Mucosa of stomach (tissue), 1 donor: ENCODE measurements at regions not wholly inside any gene's neighbourhood (a gene's known extent, or its start where the extent isn't known, plus 50 kb on each side); places are given as distances from the start of the nearest gene placed in this dataset.
"Not testable (repeated sequence)": the region's sequence is repeated elsewhere in the genome, so short reads cannot be mapped to it uniquely, and the experiment has no call there.

Experiments
- H3K27me3 ChIP-seq: one replicate; pipeline ENCODE4 v1.7.0; 2013; ENCODE audit warnings: mild to moderate bottlenecking, low read length; ENCODE audit not compliant: control insufficient read depth, insufficient read depth
- H3K36me3 ChIP-seq: one replicate; pipeline ENCODE4 v1.7.0; 2013; ENCODE audit warnings: low read length; ENCODE audit not compliant: control insufficient read depth, insufficient read depth
- H3K4me1 ChIP-seq: one replicate; pipeline ENCODE4 v1.7.0; 2013; ENCODE audit warnings: mild to moderate bottlenecking, low read length; ENCODE audit not compliant: control insufficient read depth, insufficient read depth
- H3K4me3 ChIP-seq: one replicate; pipeline ENCODE4 v1.7.0; 2013; ENCODE audit warnings: low read length
- H3K9ac ChIP-seq: one replicate; pipeline ENCODE4 v1.7.0; 2013; ENCODE audit warnings: mild to moderate bottlenecking, low read length, moderate library complexity
- H3K9me3 ChIP-seq: one replicate; pipeline ENCODE4 v1.7.0; 2013; ENCODE audit warnings: mild to moderate bottlenecking, low read length, moderate library complexity; ENCODE audit not compliant: control insufficient read depth
- donor health status: Pancreatic carcinoma.

DNA sequence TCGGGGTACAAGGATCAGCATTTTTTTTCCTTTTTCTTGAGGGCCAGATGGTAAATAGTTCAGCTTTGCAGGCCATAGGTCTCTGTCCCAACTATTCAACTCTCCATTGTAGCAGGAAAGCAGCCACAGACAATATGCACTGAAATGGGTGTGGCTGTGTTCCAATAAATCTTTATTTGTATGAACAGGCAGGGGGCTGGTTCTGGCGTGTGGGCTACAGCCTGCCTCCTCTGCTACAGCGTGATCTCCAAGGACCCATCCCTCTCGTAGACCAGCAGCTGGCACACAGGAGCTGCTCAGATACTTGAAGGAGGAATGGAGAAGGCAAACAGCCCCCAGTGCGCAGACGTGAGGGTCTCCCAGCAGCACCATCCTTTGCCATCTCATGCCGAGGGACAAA is 91.8 kb upstream of the FRG2C start:
- H3K27me3 ChIP-seq, H3K36me3 ChIP-seq, H3K4me3 ChIP-seq, H3K9me3 ChIP-seq, H3K4me1 ChIP-seq, H3K9ac ChIP-seq: not testable (repeated sequence)

DNA sequence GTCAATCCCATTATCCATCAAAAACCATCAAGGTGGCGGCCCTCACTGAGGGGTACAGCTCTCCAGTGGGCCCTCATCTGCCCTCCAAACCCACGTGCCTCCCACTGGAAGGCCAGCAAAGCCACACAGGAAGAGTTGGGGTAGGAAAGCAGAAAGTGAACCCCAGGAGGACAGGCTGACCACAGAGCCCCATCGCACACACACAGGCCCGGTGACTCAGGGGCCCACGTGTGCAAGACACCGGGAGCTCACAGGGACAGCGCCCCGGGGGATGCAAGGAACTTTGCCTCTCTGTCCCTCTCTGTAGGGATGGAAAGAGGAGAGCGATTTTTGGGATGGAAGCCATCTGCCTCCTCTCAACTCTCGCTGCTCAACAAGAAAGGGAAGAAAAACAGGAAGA is 85.0 kb upstream of the FRG2C start:
- H3K27me3 ChIP-seq = peaks cover 16% of the 10 kb centered on the region
- not testable (repeated sequence) for H3K36me3 ChIP-seq, H3K4me3 ChIP-seq, H3K9me3 ChIP-seq, H3K4me1 ChIP-seq, H3K9ac ChIP-seq

DNA sequence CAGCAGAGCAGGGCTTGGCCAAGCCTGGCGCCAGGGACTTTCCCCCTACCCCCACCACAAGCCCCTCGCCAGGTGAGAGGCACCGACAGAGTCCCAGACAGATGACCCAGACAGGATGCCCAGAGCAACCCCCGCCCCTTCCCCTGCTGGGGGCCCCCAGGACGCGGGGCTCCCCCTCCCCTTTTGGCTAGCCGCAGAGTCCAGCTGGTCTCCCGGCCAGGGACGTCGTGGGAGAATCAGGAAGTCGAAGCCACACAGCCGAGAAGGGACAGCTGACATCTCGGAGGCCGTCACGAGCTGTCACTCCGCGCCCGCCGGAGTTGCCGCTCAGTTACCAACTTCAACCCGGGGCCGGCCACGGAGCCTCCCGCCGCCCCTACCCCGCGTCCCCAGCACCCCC is 84.6 kb upstream of the FRG2C start:
- H3K9me3 ChIP-seq, H3K4me1 ChIP-seq, H3K9ac ChIP-seq, H3K36me3 ChIP-seq, H3K4me3 ChIP-seq: not testable (repeated sequence)
- H3K27me3 ChIP-seq = peaks cover 16% of the 10 kb centered on the region

DNA sequence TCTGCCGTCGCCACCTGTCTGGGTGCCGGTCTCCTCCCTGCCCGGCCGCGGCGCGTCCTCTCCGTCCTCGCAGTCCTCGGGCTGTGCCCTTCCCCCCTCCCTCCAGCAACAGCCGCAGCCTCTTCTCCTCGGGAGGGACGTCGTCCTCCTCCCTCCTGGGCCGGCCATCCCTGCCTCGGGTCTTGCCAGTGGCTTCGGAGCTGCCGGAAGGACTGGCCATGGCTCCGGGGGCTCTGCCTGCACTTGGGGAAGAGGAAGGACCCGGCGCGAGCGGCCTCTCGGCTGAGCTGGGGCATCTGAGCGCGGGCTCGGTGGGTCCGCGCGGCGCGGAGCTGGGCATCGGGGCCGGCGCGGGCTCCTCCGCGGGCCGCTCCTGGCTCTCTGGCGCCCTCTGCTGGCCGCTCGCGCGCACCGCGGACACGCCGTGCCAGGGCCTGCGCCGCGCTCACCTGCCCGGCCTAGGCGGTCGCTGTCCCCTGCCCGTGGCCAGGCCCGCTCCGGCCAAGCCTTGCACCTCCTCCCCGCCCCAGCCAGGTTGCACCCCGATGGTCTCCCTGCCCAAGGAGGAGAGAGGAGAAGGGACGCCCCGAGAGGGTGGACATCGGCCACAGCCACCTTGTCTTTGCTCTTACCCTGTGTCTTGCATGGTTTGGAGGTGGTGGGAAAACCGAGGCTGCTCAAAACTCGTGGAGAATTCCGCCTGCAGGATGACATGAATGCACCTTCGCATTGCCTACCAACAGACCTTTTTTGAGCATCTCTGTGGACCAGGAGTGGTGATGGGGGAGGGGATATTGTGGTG is 83.9 kb upstream of the FRG2C start:
- not testable (repeated sequence) for H3K9ac ChIP-seq, H3K4me3 ChIP-seq, H3K4me1 ChIP-seq, H3K9me3 ChIP-seq, H3K36me3 ChIP-seq
- peaks cover 16% of the 10 kb centered on the region for H3K27me3 ChIP-seq

DNA sequence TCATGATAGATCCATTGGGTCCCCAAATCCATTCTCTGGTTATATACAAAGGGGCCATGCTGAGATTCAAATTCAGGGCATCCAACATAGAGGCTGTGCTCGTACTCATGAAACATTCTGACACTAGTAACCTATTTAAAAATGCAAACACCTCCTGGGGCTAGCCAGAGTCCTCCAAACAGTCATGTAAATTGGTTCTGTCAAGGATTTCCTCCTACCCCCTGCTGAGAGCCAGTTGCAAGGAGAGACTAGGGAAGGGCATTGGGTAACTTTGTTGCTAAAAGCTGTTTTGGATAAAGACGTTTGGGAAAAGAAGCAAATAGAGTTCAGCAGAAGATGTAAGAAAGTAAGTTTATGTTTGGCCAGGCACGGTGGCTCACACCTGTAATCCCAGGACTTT is 81.6 kb upstream of the FRG2C start:
- H3K27me3 ChIP-seq = peaks cover 16% of the 10 kb centered on the region
- H3K4me3 ChIP-seq = not testable (repeated sequence)

DNA sequence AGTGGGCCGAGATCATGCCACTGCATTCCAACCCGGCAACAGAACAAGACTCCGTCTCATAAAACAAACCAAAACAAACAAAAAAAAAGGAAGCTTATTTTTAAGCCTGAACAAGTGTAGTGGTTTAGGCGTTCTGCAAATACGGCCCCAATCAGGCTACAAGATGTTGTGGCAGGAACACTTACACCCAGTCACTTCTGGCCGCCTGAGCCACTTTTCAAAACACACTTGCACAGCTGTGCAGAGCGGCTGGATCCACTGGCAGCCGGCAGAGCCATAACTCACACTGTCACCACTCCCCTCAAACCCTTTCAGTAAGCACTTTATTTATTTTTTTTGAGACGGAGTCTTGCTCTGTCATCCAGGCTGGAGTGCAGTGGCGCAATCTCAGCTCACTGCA is 81.0 kb upstream of the FRG2C start:
- H3K9ac ChIP-seq, H3K36me3 ChIP-seq, H3K4me3 ChIP-seq, H3K9me3 ChIP-seq, H3K4me1 ChIP-seq: not testable (repeated sequence)
- peaks cover 16% of the 10 kb centered on the region for H3K27me3 ChIP-seq

More for the DNA sequence above, 81.6 kb upstream of the FRG2C start:
- not testable (repeated sequence) for H3K9me3 ChIP-seq, H3K36me3 ChIP-seq, H3K9ac ChIP-seq, H3K4me1 ChIP-seq

DNA sequence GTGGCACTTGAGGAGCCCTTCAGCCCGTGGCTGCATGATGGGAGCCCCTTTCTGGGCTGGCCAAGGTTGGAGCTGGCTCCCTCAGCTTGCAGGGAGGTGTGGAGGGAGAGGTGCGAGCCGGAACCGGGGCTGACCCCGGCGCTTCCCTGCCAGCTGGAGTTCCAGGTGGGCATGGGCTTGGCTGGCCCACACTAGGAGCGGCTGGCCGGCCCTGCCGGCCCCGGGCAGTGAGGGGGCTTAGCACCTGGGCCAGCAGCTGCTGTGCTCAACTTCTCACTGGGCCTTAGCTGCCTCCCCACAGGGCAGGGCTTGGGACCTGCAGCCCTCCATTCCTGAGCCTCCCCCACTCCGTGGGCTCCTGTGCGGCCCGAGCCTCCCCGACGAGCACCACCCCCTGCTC is 76.4 kb upstream of the FRG2C start:
- H3K4me3 ChIP-seq, H3K27me3 ChIP-seq, H3K4me1 ChIP-seq, H3K9me3 ChIP-seq, H3K9ac ChIP-seq, H3K36me3 ChIP-seq: not testable (repeated sequence)

DNA sequence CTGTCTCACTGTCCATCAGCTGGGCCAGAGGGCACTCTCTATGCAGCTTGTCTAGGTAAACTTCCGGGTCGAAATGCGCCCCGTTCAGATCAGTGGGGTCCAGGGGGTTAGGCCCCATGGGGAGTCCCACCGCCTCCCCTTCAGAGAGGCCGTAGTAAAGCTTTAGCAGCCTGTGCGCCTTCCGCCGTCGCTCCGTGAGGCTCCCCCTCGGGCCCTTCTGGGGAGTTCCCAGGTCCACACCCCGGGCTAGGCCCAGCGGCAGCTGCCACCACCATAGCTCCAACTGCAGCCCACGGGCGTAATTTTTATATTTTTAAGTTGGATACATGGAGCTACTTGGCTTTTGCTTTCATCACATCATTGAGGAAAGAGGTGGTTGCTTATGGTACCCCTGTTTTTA is 73.7 kb upstream of the FRG2C start:
- not testable (repeated sequence) for H3K9ac ChIP-seq, H3K27me3 ChIP-seq, H3K4me1 ChIP-seq, H3K4me3 ChIP-seq, H3K36me3 ChIP-seq, H3K9me3 ChIP-seq

DNA sequence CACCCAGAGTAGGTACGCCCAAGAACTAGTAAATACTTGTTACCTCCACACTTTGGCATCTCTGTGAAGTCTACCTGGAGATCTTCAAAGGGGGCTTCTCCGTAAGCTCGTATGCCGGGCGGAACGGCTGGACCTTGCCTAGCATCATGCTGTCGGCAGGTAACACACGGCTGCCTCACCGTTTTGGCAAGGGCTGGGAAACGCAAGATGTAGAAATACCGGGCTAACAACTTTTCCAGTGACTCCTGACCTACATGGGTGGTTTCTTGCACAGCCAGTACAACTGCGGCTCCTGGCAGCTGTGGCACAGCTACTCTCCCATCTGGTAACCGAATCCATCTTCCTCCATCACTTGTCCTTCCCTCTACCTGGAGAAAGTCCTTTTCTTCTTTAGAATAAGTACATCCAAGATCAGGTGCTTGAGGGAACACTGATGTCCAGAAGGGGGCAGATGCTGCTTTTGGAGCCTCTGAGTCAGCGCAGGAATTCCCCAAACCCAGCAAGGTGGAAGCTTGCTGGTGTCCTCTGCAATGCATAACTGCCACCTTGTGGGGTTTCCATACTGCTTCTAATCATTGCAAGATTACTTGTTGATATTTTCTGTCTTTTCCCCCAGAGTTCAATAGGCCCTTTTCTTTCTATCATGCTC is 59.7 kb upstream of the FRG2C start:
- not testable (repeated sequence) for H3K36me3 ChIP-seq, H3K9me3 ChIP-seq, H3K27me3 ChIP-seq, H3K9ac ChIP-seq, H3K4me3 ChIP-seq, H3K4me1 ChIP-seq

DNA sequence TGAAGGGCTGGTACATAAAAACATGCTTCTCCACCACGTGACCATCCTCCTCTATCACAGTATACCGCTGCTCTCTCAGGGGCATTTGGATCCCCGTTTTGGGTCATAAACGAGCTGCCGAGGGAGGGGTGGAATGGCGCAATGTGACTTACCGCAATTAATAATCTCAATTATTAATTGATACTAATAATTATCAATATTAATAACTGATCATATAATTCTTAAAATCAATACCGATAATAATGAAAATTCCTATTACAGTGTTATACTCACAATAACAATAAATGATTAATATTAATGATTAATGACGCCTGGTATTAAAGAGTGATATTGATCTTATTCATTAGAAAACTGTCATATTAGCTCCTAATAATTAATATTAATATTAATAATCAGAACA is 56.1 kb upstream of the FRG2C start:
- H3K4me3 ChIP-seq, H3K36me3 ChIP-seq, H3K27me3 ChIP-seq, H3K4me1 ChIP-seq, H3K9me3 ChIP-seq, H3K9ac ChIP-seq: not testable (repeated sequence)

DNA sequence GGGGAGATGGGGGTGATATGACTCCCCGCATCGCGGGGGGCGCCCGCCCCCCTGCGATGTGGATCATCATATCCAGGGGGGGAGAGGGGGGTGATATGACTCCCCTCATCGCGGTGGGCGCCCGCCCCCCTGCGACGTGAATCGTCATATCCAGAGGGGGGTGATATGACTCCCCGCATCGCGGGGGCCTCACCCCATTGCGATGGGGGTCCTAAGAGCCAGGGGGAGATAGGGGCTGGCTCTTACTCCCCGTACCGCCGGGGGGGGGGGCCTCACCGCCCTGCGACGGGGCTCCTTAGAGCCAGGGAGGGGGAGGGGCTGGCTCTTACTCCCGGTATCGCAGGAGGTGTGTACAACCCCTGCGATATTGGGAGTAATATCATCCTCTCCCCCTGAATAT is 54.5 kb upstream of the FRG2C start:
- not testable (repeated sequence) for H3K9ac ChIP-seq, H3K4me3 ChIP-seq

DNA sequence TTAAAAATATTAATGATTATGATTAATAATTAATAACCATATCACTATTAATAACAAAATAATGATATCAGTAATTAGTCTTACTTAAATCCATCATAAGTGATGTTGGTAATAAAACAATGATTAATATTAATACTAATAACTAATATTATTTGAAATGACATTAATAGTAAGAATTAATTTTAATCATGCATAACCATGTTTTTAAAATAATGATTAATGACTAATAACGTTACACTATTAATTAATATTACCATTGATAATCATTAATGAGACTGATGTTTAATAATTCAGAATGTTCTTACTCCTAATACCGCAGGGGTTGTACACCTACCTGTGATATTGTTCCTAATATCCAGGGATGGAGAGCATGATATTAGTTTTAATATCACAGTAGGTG is 53.4 kb upstream of the FRG2C start:
- Histone ChIP-seq H3K36me3 (no peaks in the 10 kb centered on the region), H3K4me3 (no peak overlapping the region), H3K9ac (no peak overlapping the region), H3K27me3 (no peaks in the 10 kb centered on the region), H3K9me3 (no peaks in the 10 kb centered on the region), H3K4me1 (no peaks in the 10 kb centered on the region)

More for the DNA sequence above, 54.5 kb upstream of the FRG2C start:
- H3K4me1 ChIP-seq, H3K9me3 ChIP-seq, H3K27me3 ChIP-seq, H3K36me3 ChIP-seq: not testable (repeated sequence)
